SK-N-MC (cell line): ENCODE measurements at regions not wholly inside any gene's neighbourhood (a gene's known extent, or its start where the extent isn't known, plus 50 kb on each side); places are given as distances from the start of the nearest gene placed in this dataset.

Experiments
- DNase-seq: peaks from one replicate; pipeline ENCODE4 v3.0.0-alpha.2; 2011; ENCODE audit warnings: low read depth, low spot score
- H3K27ac ChIP-seq: fragments of 200-600 bp; sonication (generic); 2 replicates; pipeline ENCODE4 v1.5.1; 2016; ENCODE audit warnings: mixed run types
- H3K36me3 ChIP-seq: fragments of 200-600 bp; sonication (generic); 2 replicates; pipeline ENCODE4 v1.6.1; 2017; ENCODE audit warnings: antibody characterized with exemption, low read length, mixed read lengths; ENCODE audit not compliant: insufficient read depth
- H3K4me3 ChIP-seq: fragments of 200-600 bp; sonication (generic); 2 replicates; pipeline ENCODE4 v1.5.1; 2016
- H3K9ac ChIP-seq: fragments of 200-600 bp; sonication (generic); 2 replicates; pipeline ENCODE4 v1.8.0; 2017; ENCODE audit warnings: mixed run types, mixed read lengths; ENCODE audit not compliant: insufficient read length
- H3K9me3 ChIP-seq: fragments of 200-600 bp; sonication (generic); 2 replicates; pipeline ENCODE4 v1.6.1; 2017; ENCODE audit warnings: low read depth, mild to moderate bottlenecking, antibody characterized with exemption, low read length, moderate library complexity, mixed read lengths
- EZH2 ChIP-seq: fragments of 200-600 bp; sonication (generic); IDR thresholded peaks from one replicate; pipeline ENCODE4 v1.6.1; 2017; ENCODE audit warnings: antibody characterized with exemption
- FOXP2 ChIP-seq: optimal IDR thresholded peaks from 2 replicates; pipeline ENCODE3; 2011; ENCODE audit warnings: mild to moderate bottlenecking, moderate library complexity; ENCODE audit not compliant: insufficient read depth; ENCODE audit errors: extremely low read length, control extremely low read depth
- POLR2AphosphoS5 ChIP-seq: IDR thresholded peaks from 2 replicates; pipeline ENCODE4 v1.6.1; 2012; ENCODE audit warnings: mild to moderate bottlenecking, low read depth, low read length, borderline replicate concordance

DNA sequence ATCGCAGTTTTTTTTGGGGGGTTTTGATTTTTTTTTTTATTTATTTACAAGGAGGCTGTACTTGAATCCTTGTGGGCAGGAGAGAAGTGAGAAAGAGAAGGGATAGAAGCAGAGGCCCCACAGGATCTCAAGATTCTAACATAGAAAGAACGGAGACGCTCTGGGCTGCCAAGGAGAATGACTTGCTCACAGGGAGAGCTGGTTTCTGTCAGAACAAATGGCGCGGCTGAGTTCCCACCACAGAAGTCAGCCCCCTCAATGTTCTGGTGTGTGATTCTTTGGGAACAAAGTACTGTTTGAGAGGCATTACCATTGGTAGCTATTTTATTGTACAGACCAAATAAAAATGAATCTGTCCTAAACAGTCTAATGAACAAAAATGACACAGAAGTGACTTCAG, 80.6 kb downstream of the ATXN3L start:
- no peak for TF ChIP-seq FOXP2
- TF ChIP-seq POLR2AphosphoS5 = no peak
- no peak for TF ChIP-seq EZH2
- H3K27ac ChIP-seq = no peak overlapping the region
- DNase-seq = no peak
- H3K4me3 ChIP-seq = no peak overlapping the region
- H3K36me3 ChIP-seq = no peaks in the 10 kb centered on the region
- no peaks in the 10 kb centered on the region for H3K9me3 ChIP-seq
- H3K9ac ChIP-seq = no peak overlapping the region

- H3K36me3 ChIP-seq = no peaks in the 10 kb centered on the region
- DNase-seq = no peak
- H3K4me3 ChIP-seq = no peak overlapping the region
- H3K27ac ChIP-seq = no peak overlapping the region
- H3K9ac ChIP-seq = no peak overlapping the region
- TF ChIP-seq FOXP2 (no peak), EZH2 (no peak), POLR2AphosphoS5 (no peak)
- no peaks in the 10 kb centered on the region for H3K9me3 ChIP-seq
Observed at GRCh38 chrX:13235930-13236329, 83.9 kb downstream of the ATXN3L start.

DNA sequence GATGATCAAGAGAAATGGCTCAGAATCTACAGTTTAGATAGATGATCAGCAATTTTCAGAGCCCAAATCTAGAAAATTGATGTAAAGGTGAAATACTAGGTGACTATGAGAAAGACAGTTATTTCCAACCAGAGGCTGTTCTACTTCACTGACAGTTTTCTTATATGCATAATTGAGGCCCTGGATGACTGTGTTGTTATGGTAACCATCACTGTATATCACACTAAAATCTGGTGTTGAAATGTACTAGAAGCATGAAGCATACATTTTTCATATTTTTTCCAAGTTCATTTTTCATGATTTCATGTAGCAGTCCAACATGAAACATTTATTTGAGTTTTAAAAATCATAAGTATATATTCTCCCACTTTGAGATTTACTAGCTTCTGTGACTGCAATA, 87.4 kb downstream of the ATXN3L start:
- Histone ChIP-seq H3K9me3 (no peaks in the 10 kb centered on the region), H3K36me3 (no peaks in the 10 kb centered on the region), H3K4me3 (no peak overlapping the region), H3K27ac (no peak overlapping the region), H3K9ac (no peak overlapping the region)
- DNase-seq = no peak
- TF ChIP-seq POLR2AphosphoS5 = no peak
- no peak for TF ChIP-seq FOXP2
- TF ChIP-seq EZH2 = no peak

DNA sequence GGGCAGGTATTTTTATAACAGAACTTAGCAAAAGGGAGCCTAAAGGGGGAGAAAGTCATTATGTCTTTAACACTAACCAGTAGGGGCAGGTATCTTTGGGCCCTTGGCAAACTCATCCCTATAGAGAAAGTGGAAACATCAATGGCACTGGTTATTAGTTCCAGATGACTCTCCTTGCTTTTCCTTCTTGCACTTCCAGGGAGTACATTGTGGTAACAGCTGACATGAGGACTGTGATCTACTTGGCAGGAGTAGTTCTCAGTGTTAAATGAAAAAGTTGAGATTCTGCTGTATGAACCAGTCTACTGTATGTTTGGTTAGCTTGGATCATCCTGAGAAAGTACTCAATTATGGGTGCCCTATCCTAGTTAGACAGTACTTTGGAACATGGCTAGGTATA, 93.6 kb downstream of the ATXN3L start:
- H3K27ac ChIP-seq = no peak overlapping the region
- H3K9ac ChIP-seq = no peak overlapping the region
- H3K4me3 ChIP-seq = no peak overlapping the region
- no peak for DNase-seq
- H3K9me3 ChIP-seq = no peaks in the 10 kb centered on the region
- H3K36me3 ChIP-seq = no peaks in the 10 kb centered on the region
- TF ChIP-seq POLR2AphosphoS5 = no peak
- TF ChIP-seq EZH2 = no peak
- TF ChIP-seq FOXP2 = no peak

DNA sequence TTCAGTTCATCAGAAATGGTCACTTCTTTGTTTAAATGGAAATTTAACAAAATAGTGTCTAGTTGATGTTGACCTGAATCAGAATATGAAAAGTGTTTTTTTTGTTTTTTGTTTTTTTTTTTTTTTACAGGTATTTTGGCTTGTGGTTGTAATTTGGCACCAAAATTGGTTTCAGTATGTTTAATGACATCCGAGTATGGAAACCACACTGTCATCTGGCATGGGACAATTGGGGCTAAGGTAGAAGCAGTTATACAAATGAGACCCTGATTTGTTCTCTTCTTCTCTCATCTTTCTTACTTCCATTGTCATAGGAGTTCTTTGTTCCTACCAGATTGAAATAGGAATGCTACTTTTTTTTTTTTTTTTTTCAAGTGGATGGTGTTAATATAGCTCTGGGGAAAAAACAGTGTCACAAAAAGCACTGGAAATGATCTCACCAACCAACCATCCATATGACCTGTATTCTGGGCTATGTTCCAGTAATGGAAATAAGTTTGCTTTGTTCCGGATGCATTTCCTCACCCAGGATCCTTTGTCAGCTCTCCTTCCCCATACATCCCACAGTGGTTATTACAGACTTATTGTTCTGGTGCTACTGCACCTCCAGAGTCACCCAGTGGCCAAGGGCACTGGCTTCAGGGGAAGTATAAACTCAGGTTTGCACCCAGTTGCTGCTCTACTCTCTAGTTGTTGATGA, 95.8 kb downstream of the ATXN3L start:
- Histone ChIP-seq H3K9me3 (no peaks in the 10 kb centered on the region), H3K9ac (no peak overlapping the region), H3K27ac (no peak overlapping the region), H3K4me3 (no peak overlapping the region), H3K36me3 (no peaks in the 10 kb centered on the region)
- DNase-seq = peak; percentile 42
- TF ChIP-seq EZH2 (no peak), POLR2AphosphoS5 (no peak), FOXP2 (no peak)

- Histone ChIP-seq H3K9me3 (no peaks in the 10 kb centered on the region), H3K4me3 (no peak overlapping the region; the same call in 1 of the 2 replicates), H3K27ac (no peak overlapping the region), H3K36me3 (no peaks in the 10 kb centered on the region), H3K9ac (no peak overlapping the region)
- DNase-seq = no peak
- TF ChIP-seq POLR2AphosphoS5 (no peak), EZH2 (no peak), FOXP2 (no peak)
Observed at GRCh38 chrX:13220916-13221315, 98.9 kb downstream of the ATXN3L start.

DNA sequence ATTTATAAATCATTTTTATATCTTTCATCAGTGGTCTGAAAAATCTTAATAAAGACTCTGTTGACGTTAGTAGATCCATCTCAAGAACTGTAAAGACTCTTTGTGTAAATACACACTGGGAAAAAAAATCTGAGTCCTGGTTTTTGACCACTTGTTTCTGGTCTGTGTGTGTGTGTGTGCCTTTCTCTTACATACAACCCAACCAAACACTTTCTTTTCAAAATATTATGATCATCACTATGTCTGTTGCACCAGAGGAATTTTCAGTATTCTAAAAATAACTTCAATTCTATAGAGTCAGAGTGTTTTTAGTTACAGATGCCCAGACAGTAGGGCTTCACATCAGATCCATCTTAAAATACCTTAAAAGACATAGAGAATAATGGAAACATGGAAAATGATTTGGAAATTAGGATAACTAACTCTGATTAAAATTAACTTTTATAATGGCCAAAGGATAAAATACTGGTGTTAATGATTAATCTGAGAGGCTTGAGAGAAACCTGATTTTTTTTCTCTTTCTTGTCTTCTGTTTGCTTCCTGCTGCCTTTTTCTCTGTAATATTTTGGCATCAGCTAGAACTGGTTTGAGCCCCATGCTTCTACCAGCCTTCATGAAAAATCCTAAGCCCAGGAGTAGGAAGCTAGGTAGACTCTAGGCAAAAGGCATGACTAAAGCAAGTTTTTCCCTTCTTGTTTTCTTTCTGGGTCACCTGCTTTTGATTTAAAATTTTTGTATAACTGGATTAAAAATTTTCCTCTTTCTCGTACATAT, 99.7 kb downstream of the ATXN3L start:
- H3K27ac ChIP-seq = no peak overlapping the region
- no peak overlapping the region; the same call in 1 of the 2 replicates for H3K4me3 ChIP-seq
- H3K36me3 ChIP-seq = no peaks in the 10 kb centered on the region
- no peak for DNase-seq
- no peak overlapping the region for H3K9ac ChIP-seq
- H3K9me3 ChIP-seq = no peaks in the 10 kb centered on the region
- TF ChIP-seq FOXP2 (no peak), EZH2 (no peak), POLR2AphosphoS5 (no peak)

DNA sequence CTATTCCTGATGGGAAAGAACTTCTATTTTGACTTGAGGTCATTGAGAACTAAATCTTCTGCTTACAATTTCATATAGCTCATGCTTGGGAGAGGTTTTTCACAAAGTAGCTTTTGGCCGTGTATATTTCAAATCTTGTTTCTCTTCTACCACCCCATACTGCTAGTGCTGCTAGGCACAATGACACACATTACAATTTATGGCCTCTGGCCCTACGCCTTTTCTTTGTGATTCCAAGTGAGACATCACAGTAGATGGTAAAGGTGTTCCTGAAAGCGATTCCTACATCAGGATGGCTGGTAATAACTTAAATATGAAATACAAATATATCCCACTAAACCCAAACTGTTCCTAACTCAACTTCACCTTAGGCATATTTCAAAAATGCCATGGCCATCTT, 101.1 kb downstream of the ATXN3L start:
- no peak overlapping the region for H3K27ac ChIP-seq
- no peak for TF ChIP-seq FOXP2
- TF ChIP-seq POLR2AphosphoS5 = no peak
- TF ChIP-seq EZH2 = no peak
- no peak overlapping the region for H3K4me3 ChIP-seq
- H3K9ac ChIP-seq = no peak overlapping the region
- H3K9me3 ChIP-seq = no peaks in the 10 kb centered on the region
- DNase-seq = no peak
- no peaks in the 10 kb centered on the region for H3K36me3 ChIP-seq

GRCh38 chrX:13216139-13216538, 103.7 kb downstream of the ATXN3L start:
- Histone ChIP-seq H3K36me3 (no peaks in the 10 kb centered on the region), H3K27ac (no peak overlapping the region), H3K9me3 (no peaks in the 10 kb centered on the region), H3K9ac (no peak overlapping the region), H3K4me3 (no peak overlapping the region)
- TF ChIP-seq FOXP2 = no peak
- no peak for TF ChIP-seq POLR2AphosphoS5
- no peak for TF ChIP-seq EZH2
- DNase-seq = no peak
